ENCODE measurements at regions not wholly inside any gene's neighbourhood (a gene's known extent, or its start where the extent isn't known, plus 50 kb on each side); places are given as distances from the start of the nearest gene placed in this dataset.

- Histone ChIP-seq H3K4me1 (no peaks in the 10 kb centered on the region), H3K27me3 (no peaks in the 10 kb centered on the region), H3K36me3 (no peaks in the 10 kb centered on the region), H3K9me3 (no peaks in the 10 kb centered on the region), H3K27ac (no peak overlapping the region), H3K4me3 (no peak overlapping the region)
- intact Hi-C loops (cut with DNase I) = no loop called here
- ATAC-seq (no peak), DNase-seq (no peak)
- TF ChIP-seq CTCF (IDR thresholded peaks at IDR 0.05) = no peak
Measured at GRCh38 chr16:49068224-49068623, 213.4 kb downstream of the CBLN1 start.

DNA sequence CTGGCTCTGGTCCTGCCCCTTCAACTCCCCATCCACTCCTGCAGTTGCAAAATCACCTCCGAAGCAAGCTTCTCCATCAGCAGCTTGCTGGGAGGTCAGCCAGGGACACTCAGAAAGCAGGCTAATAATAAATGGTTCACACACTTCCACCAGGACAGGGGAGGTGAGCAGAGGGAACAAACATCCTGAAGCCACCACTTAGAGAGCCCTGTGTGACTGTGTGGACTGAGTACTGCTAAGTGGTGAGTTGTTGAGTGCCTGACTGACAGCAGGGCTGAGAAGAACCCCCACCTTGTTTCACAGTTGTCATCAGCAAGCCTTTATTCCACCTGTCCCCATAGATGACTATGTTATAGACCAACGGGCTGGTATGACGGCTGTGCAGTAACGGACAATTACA lies 213.9 kb downstream of the CBLN1 start:
- Histone ChIP-seq H3K27ac (no peak overlapping the region), H3K27me3 (no peaks in the 10 kb centered on the region), H3K4me3 (no peak overlapping the region), H3K36me3 (no peaks in the 10 kb centered on the region), H3K9me3 (no peaks in the 10 kb centered on the region), H3K4me1 (no peaks in the 10 kb centered on the region)
- no peak for TF ChIP-seq CTCF (IDR thresholded peaks at IDR 0.05)
- no peak for ATAC-seq
- DNase-seq = no peak
- intact Hi-C loops (cut with DNase I) = no loop called here

DNA sequence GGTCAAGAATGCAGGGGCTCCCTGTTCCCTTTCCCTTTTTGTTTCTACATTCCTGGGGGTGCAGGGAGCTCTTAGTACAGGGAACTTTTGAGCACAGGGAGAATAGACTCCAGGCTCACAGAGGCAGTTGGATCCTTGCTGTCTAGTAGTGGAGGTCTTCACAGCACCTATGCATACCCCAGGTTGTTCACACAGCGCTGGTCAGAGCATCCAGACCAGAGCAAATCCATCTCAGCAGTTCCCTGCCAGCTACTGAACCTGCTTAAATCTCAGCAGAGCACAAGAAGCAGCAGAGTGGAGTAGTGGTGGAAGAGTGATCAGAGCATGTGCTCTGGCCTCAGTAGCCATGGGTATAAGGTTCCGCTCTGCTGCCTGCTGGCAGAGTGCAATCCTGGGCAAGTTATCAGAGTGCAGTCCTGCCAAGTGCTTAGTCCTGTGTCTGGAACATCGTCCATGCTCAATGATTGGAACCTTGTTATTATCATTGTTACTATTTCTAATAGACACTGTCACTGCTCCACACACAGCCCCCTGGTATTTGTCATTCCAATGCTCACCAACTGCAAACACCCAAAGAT lies 220.4 kb downstream of the CBLN1 start:
- ATAC-seq (peak; percentile 21), DNase-seq (no peak)
- Histone ChIP-seq H3K27ac (no peak overlapping the region), H3K9me3 (no peaks in the 10 kb centered on the region), H3K36me3 (no peaks in the 10 kb centered on the region), H3K4me3 (no peak overlapping the region), H3K4me1 (no peaks in the 10 kb centered on the region), H3K27me3 (no peaks in the 10 kb centered on the region)
- intact Hi-C loops (cut with DNase I) = no loop called here
- TF ChIP-seq CTCF (IDR thresholded peaks at IDR 0.05) = no peak

DNA sequence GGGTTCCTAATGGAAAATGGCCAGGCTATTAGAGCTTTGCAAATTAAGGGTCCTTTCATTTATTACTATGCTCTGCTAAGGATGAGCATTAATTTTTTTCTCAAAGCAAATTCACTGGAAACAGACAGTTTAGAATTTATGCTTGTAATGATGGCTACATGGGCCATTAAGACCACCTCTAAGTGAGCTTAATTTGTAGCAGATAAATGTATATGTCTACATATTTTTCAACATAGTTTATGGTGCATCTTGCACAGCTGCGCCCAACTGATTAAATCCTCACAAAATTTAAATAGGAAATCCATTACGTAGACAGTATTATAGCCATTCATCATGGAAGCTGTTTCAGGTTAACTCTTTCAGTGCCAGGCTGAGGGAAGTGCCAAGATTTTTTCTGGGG lies 220.9 kb downstream of the CBLN1 start:
- no peak overlapping the region for H3K27ac ChIP-seq
- ATAC-seq (no peak), DNase-seq (no peak)
- no peaks in the 10 kb centered on the region for H3K9me3 ChIP-seq
- no peaks in the 10 kb centered on the region for H3K4me1 ChIP-seq
- intact Hi-C loops (cut with DNase I) = no loop called here
- TF ChIP-seq CTCF (IDR thresholded peaks at IDR 0.05) = no peak
- no peaks in the 10 kb centered on the region for H3K27me3 ChIP-seq
- H3K4me3 ChIP-seq = no peak overlapping the region
- no peaks in the 10 kb centered on the region for H3K36me3 ChIP-seq

- TF ChIP-seq CTCF (IDR thresholded peaks at IDR 0.05) = no peak
- no peak overlapping the region for H3K27ac ChIP-seq
- no peak overlapping the region for H3K4me3 ChIP-seq
- H3K9me3 ChIP-seq = no peaks in the 10 kb centered on the region
- ATAC-seq (no peak), DNase-seq (no peak)
- no peaks in the 10 kb centered on the region for H3K36me3 ChIP-seq
- intact Hi-C loops (cut with DNase I) = no loop called here
- no peaks in the 10 kb centered on the region for H3K27me3 ChIP-seq
- H3K4me1 ChIP-seq = no peaks in the 10 kb centered on the region
Measured at GRCh38 chr16:49058382-49058781, 223.3 kb downstream of the CBLN1 start.

DNA sequence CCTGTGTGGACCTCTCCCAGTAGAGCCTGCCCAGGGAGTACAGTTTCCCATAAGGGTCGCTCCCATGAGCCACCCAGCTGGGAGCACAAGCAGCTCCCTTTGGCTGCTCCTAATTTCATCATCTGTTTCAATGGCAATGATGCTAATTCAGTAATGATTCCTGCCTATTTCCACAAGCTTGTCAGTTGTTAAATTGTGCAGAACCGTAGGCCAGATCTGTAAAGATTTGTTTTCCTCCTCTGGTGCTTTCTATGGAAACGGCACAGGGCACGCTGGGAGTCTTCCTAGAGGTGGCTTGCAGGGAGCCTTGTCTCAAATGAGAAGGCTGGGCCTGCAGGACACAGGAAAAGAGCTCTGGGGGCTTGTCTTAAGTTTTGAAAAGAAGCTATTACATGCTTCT lies 223.7 kb downstream of the CBLN1 start:
- ATAC-seq = no peak
- Histone ChIP-seq H3K27me3 (no peaks in the 10 kb centered on the region), H3K4me3 (no peak overlapping the region), H3K9me3 (no peaks in the 10 kb centered on the region), H3K27ac (no peak overlapping the region), H3K4me1 (no peaks in the 10 kb centered on the region), H3K36me3 (no peaks in the 10 kb centered on the region)
- TF ChIP-seq CTCF (IDR thresholded peaks at IDR 0.05) = no peak
- DNase-seq = no peak
- intact Hi-C loops (cut with DNase I) = no loop called here

All from upper lobe of right lung (tissue), 1 donor.